GM19397 (cell line): ENCODE measurements at regions not wholly inside any gene's neighbourhood (a gene's known extent, or its start where the extent isn't known, plus 50 kb on each side); places are given as distances from the start of the nearest gene placed in this dataset.

Experiments
- ATAC-seq: cut with Tn5 transposase; IDR thresholded peaks from one replicate; pipeline ENCODE4 v1.9.1; 2021; ENCODE audit warnings: mild to moderate bottlenecking, moderate library complexity; ENCODE audit not compliant: unreplicated experiment

GRCh38 chr19:32012886-32013631 lies 332.4 kb upstream of the ZNF507 start:
- no peak for ATAC-seq

- ATAC-seq, result no peak
Observed at GRCh38 chr19:32017176-32017953, 328.0 kb upstream of the ZNF507 start.

GRCh38 chr19:32018014-32018413 lies 327.4 kb upstream of the ZNF507 start:
- ATAC-seq, result no peak

- ATAC-seq, result no peak
Observed at GRCh38 chr19:32020538-32020937, 324.9 kb upstream of the ZNF507 start.

- ATAC-seq, result no peak
Observed at GRCh38 chr19:32022044-32022640, 323.3 kb upstream of the ZNF507 start.

- ATAC-seq, result no peak
Observed at GRCh38 chr19:32022731-32023563, 322.5 kb upstream of the ZNF507 start.

GRCh38 chr19:32023564-32023832 lies 321.9 kb upstream of the ZNF507 start:
- ATAC-seq, result no peak

- ATAC-seq, result no peak
Observed at GRCh38 chr19:32029235-32029634, 316.2 kb upstream of the ZNF507 start.

GRCh38 chr19:32032561-32032960 lies 312.8 kb upstream of the ZNF507 start:
- no peak for ATAC-seq

- ATAC-seq, result no peak
Observed at GRCh38 chr19:32035626-32036025, 309.8 kb upstream of the ZNF507 start.

GRCh38 chr19:32038021-32038920 lies 307.1 kb upstream of the ZNF507 start:
- no peak for ATAC-seq

GRCh38 chr19:32038961-32039360 lies 306.4 kb upstream of the ZNF507 start:
- no peak for ATAC-seq

GRCh38 chr19:32039440-32039839 lies 306.0 kb upstream of the ZNF507 start:
- no peak for ATAC-seq

GRCh38 chr19:32040236-32040635 lies 305.2 kb upstream of the ZNF507 start:
- no peak for ATAC-seq

GRCh38 chr19:32041681-32042292 lies 303.6 kb upstream of the ZNF507 start:
- ATAC-seq, result no peak

GRCh38 chr19:32047788-32048187 lies 297.6 kb upstream of the ZNF507 start:
- no peak for ATAC-seq

GRCh38 chr19:32053376-32053775 lies 292.0 kb upstream of the ZNF507 start:
- no peak for ATAC-seq

- no peak for ATAC-seq
Observed at GRCh38 chr19:32053861-32054260, 291.5 kb upstream of the ZNF507 start.

GRCh38 chr19:32058131-32058530 lies 287.3 kb upstream of the ZNF507 start:
- no peak for ATAC-seq

GRCh38 chr19:32061315-32061714 lies 284.1 kb upstream of the ZNF507 start:
- ATAC-seq, result no peak
